Left kidney (tissue), 1 donor: ENCODE measurements at regions not wholly inside any gene's neighbourhood (a gene's known extent, or its start where the extent isn't known, plus 50 kb on each side); places are given as distances from the start of the nearest gene placed in this dataset.

Experiments used
- DNase-seq: peaks from one replicate; pipeline ENCODE4 v3.0.0-alpha.2; 2013

- DNase-seq = peak; percentile 55
Observed at GRCh38 chr20:34163307-34163706, 51.3 kb upstream of the EIF2S2 start.

GRCh38 chr20:34164381-34164984 lies 52.4 kb upstream of the EIF2S2 start:
- DNase-seq = no peak

- DNase-seq = peak; percentile 46
Observed at GRCh38 chr20:34165018-34165619, 53.1 kb upstream of the EIF2S2 start.

GRCh38 chr20:34171640-34172039 lies 59.6 kb upstream of the EIF2S2 start:
- no peak for DNase-seq

- no peak for DNase-seq
Observed at GRCh38 chr20:34172926-34173325, 60.9 kb upstream of the EIF2S2 start.

- no peak for DNase-seq
Observed at GRCh38 chr20:34175079-34175478, 63.0 kb upstream of the EIF2S2 start.

- DNase-seq = no peak
Observed at GRCh38 chr20:34175879-34176278, 63.8 kb upstream of the EIF2S2 start.

- DNase-seq = no peak
Observed at GRCh38 chr20:34177052-34177451, 64.2 kb upstream of the ASIP start.

- DNase-seq = no peak
Observed at GRCh38 chr20:34179637-34180360, 61.4 kb upstream of the ASIP start.

GRCh38 chr20:34180460-34181120 lies 60.6 kb upstream of the ASIP start:
- no peak for DNase-seq

GRCh38 chr20:34181484-34181883 lies 59.7 kb upstream of the ASIP start:
- DNase-seq = no peak

- no peak for DNase-seq
Observed at GRCh38 chr20:34185766-34186620, 55.2 kb upstream of the ASIP start.

- no peak for DNase-seq
Observed at GRCh38 chr20:34189572-34190163, 51.6 kb upstream of the ASIP start.

- DNase-seq = no peak
Observed at GRCh38 chr20:34190262-34190661, 51.0 kb upstream of the ASIP start.

- DNase-seq = peak; percentile 79
Observed at GRCh38 chr20:34190679-34191090, 50.5 kb upstream of the ASIP start.
